Heart left ventricle (tissue), 13 donors: ENCODE measurements at regions not wholly inside any gene's neighbourhood (a gene's known extent, or its start where the extent isn't known, plus 50 kb on each side); places are given as distances from the start of the nearest gene placed in this dataset.

Experiments used
- POLR2A ChIP-seq, 2 donors: fragments of 450-650 bp; IDR thresholded peaks; one replicate each; pipeline ENCODE4 v1.6.1; 2017; ENCODE audit warnings: antibody characterized with exemption in 2 of 2, mild to moderate bottlenecking in 2 of 2, moderate library complexity in 2 of 2
- TF ChIP-seq, protein P1 (sequence below), 12 donors: fragments of 200-600 bp; sonication (generic) in 4 of 12; IDR thresholded peaks; one replicate each; pipeline versions ENCODE4 v1.5.0 to v1.8.0; 2018 to 2022; ENCODE audit warnings: antibody characterized with exemption in 12 of 12, mild to moderate bottlenecking in 5 of 12
- donor health status: ischemic (EF 13 %, LVEDD 7.1; RV severe dilation, severe dysfunction).
- donor health status: DM: no; HTN: yes; CAD: no.
- donor health status: DM: no; HTN: no; CAD: no.
- donor health status: ischemic (EF 25% LVEDD 6.9; RV normal size, moderate dysfunction).
- donor health status: ischemic (EF 25% LVEDD 5.7; RV mildly dilated, moderate dysfunction).
- donor health status: ischemic (EF 35%, LVEDD 5.7; RV mildly dilated, moderate dysfunction).
- donor health status: nonischemic (EF 11% LVEDD 7.7; RV severe dilation, severe dysfunction).
- donor health status: DM: yes; HTN: yes; CAD: no.
- donor health status: PGD.
- donor health status: ischemic (EF 29% LVEDD 5.4; RV normal size, mild dysfunction).
- donor health status: nonischemic (EF 23%, LVEDD 6.1; RV moderate dilation, normal function).

- TF ChIP-seq POLR2A (IDR thresholded peaks at IDR 0.05), result no peak
- TF ChIP-seq, protein P1, sequence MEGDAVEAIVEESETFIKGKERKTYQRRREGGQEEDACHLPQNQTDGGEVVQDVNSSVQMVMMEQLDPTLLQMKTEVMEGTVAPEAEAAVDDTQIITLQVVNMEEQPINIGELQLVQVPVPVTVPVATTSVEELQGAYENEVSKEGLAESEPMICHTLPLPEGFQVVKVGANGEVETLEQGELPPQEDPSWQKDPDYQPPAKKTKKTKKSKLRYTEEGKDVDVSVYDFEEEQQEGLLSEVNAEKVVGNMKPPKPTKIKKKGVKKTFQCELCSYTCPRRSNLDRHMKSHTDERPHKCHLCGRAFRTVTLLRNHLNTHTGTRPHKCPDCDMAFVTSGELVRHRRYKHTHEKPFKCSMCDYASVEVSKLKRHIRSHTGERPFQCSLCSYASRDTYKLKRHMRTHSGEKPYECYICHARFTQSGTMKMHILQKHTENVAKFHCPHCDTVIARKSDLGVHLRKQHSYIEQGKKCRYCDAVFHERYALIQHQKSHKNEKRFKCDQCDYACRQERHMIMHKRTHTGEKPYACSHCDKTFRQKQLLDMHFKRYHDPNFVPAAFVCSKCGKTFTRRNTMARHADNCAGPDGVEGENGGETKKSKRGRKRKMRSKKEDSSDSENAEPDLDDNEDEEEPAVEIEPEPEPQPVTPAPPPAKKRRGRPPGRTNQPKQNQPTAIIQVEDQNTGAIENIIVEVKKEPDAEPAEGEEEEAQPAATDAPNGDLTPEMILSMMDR (IDR thresholded peaks at IDR 0.05), result no peak
Observed at GRCh38 chr1:232144696-232145230, 485.2 kb downstream of the SIPA1L2 start.
